ENCODE measurements at regions not wholly inside any gene's neighbourhood (a gene's known extent, or its start where the extent isn't known, plus 50 kb on each side); places are given as distances from the start of the nearest gene placed in this dataset.

- Histone ChIP-seq H3K4me3 (replicated peaks in 1 of 3; ENCODE audit: insufficient read depth in 1 of 3, low read depth in 1 of 3, low read length in 3 of 3) (no peak overlapping the region), H3K27ac (ENCODE audit: insufficient read depth, low read depth, low read length) (no peak overlapping the region), H3K4me2 (ENCODE audit: insufficient read depth, low read length) (no peak overlapping the region), H3K9me1 (replicated peaks; ENCODE audit: control insufficient read depth, extremely low read depth, insufficient read depth, low read length) (no peaks in the 10 kb centered on the region), H4K20me1 (replicated peaks; ENCODE audit: control insufficient read depth, extremely low read depth, insufficient read depth, low read length) (no peaks in the 10 kb centered on the region), H3K79me2 (ENCODE audit: control insufficient read depth, insufficient read depth, low read length) (no peaks in the 10 kb centered on the region), H3K27me3 (ENCODE audit: control insufficient read depth in 2 of 2, insufficient read depth in 2 of 2, low read length in 2 of 2) (no peaks in the 10 kb centered on the region), H3K9me3 (replicated peaks; ENCODE audit: control insufficient read depth, insufficient read depth, low read length) (peaks cover 1% of the 10 kb centered on the region), H3K36me3 (ENCODE audit: control insufficient read depth in 2 of 2, extremely low read depth in 1 of 2, insufficient read depth in 2 of 2, low read length in 2 of 2) (no peaks in the 10 kb centered on the region), H3K4me1 (ENCODE audit: control insufficient read depth, extremely low read depth, insufficient read depth, low read length) (no peaks in the 10 kb centered on the region), H2AFZ (ENCODE audit: low read depth, low read length) (no peak overlapping the region), H3K9ac (replicated peaks; ENCODE audit: extremely low read depth, insufficient read depth, low read length) (no peak overlapping the region)
- dilution Hi-C loops (cut with MboI; ENCODE audit: extremely low pct_ligation_motif_present, low sequenced_read_pairs): no loop called here
- DNase-seq (ENCODE audit: low read depth, low spot score): no peak
- BruUV-seq (replicated peaks): no TSS peak
- intact Hi-C loops (cut with micrococcal nuclease): no loop called here
- ChIA-PET CTCF (no interaction called here), POLR2A (no interaction called here)
- TF ChIP-seq EZH2 (IDR thresholded peaks at IDR 0.05; ENCODE audit: borderline replicate concordance, low read depth, low read length, severe bottlenecking): no peak
- TF ChIP-seq, protein P1, sequence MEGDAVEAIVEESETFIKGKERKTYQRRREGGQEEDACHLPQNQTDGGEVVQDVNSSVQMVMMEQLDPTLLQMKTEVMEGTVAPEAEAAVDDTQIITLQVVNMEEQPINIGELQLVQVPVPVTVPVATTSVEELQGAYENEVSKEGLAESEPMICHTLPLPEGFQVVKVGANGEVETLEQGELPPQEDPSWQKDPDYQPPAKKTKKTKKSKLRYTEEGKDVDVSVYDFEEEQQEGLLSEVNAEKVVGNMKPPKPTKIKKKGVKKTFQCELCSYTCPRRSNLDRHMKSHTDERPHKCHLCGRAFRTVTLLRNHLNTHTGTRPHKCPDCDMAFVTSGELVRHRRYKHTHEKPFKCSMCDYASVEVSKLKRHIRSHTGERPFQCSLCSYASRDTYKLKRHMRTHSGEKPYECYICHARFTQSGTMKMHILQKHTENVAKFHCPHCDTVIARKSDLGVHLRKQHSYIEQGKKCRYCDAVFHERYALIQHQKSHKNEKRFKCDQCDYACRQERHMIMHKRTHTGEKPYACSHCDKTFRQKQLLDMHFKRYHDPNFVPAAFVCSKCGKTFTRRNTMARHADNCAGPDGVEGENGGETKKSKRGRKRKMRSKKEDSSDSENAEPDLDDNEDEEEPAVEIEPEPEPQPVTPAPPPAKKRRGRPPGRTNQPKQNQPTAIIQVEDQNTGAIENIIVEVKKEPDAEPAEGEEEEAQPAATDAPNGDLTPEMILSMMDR (IDR thresholded peaks at IDR 0.05; ENCODE audit: extremely low read depth in 1 of 2, insufficient read depth in 1 of 2, low read depth in 1 of 2, low read length in 2 of 2): no peak
- TF ChIP-seq MAX (IDR thresholded peaks at IDR 0.05; ENCODE audit: insufficient read depth, insufficient read length): no peak
- TF ChIP-seq FOS (IDR thresholded peaks at IDR 0.05; ENCODE audit: borderline replicate concordance, insufficient read depth, low read length): no peak
- no peak for FAIRE-seq
These were observed 293.3 kb upstream of the MKI67 start for GRCh38 chr10:128419466-128420019.

GRCh38 chr10:128420623-128421022, 294.4 kb upstream of the MKI67 start:
- no peak for DNase-seq (ENCODE audit: low read depth, low spot score)
- Histone ChIP-seq H3K4me3 (replicated peaks in 1 of 3; ENCODE audit: insufficient read depth in 1 of 3, low read depth in 1 of 3, low read length in 3 of 3) (no peak overlapping the region), H2AFZ (ENCODE audit: low read depth, low read length) (no peak overlapping the region), H3K27ac (ENCODE audit: insufficient read depth, low read depth, low read length) (no peak overlapping the region), H3K9me1 (replicated peaks; ENCODE audit: control insufficient read depth, extremely low read depth, insufficient read depth, low read length) (no peaks in the 10 kb centered on the region), H3K9ac (replicated peaks; ENCODE audit: extremely low read depth, insufficient read depth, low read length) (no peak overlapping the region), H3K27me3 (ENCODE audit: control insufficient read depth in 2 of 2, insufficient read depth in 2 of 2, low read length in 2 of 2) (no peaks in the 10 kb centered on the region), H3K4me1 (ENCODE audit: control insufficient read depth, extremely low read depth, insufficient read depth, low read length) (no peaks in the 10 kb centered on the region), H3K79me2 (ENCODE audit: control insufficient read depth, insufficient read depth, low read length) (no peaks in the 10 kb centered on the region), H3K4me2 (ENCODE audit: insufficient read depth, low read length) (no peak overlapping the region), H3K9me3 (replicated peaks; ENCODE audit: control insufficient read depth, insufficient read depth, low read length) (peaks cover 3% of the 10 kb centered on the region), H4K20me1 (replicated peaks; ENCODE audit: control insufficient read depth, extremely low read depth, insufficient read depth, low read length) (no peaks in the 10 kb centered on the region), H3K36me3 (ENCODE audit: control insufficient read depth in 2 of 2, extremely low read depth in 1 of 2, insufficient read depth in 2 of 2, low read length in 2 of 2) (no peaks in the 10 kb centered on the region)
- intact Hi-C loops (cut with micrococcal nuclease): no loop called here
- dilution Hi-C loops (cut with MboI; ENCODE audit: extremely low pct_ligation_motif_present, low sequenced_read_pairs): no loop called here
- TF ChIP-seq JUN (IDR thresholded peaks at IDR 0.05; ENCODE audit: borderline replicate concordance, insufficient read depth, insufficient read length, low read depth) (no peak), MYC (IDR thresholded peaks at IDR 0.05; ENCODE audit: low read depth, low read length) (no peak), FOS (IDR thresholded peaks at IDR 0.05; ENCODE audit: borderline replicate concordance, insufficient read depth, low read length) (no peak), MAX (IDR thresholded peaks at IDR 0.05; ENCODE audit: insufficient read depth, insufficient read length) (no peak), POLR2AphosphoS5 (IDR thresholded peaks at IDR 0.05; ENCODE audit: insufficient read depth, low read depth, low read length) (no peak), GATA2 (IDR thresholded peaks at IDR 0.05; ENCODE audit: insufficient read depth, insufficient read length, low read depth, low read length) (no peak), POLR2A (IDR thresholded peaks at IDR 0.05; ENCODE audit: low read depth, low read length) (no peak), EZH2 (IDR thresholded peaks at IDR 0.05; ENCODE audit: borderline replicate concordance, low read depth, low read length, severe bottlenecking) (no peak)
- TF ChIP-seq, protein P1 (IDR thresholded peaks at IDR 0.05; ENCODE audit: extremely low read depth in 1 of 2, insufficient read depth in 1 of 2, low read depth in 1 of 2, low read length in 2 of 2): no peak
- CTCF ChIA-PET: no interaction called here
- no peak for FAIRE-seq
- POLR2A ChIA-PET: no interaction called here
- BruUV-seq (replicated peaks): no TSS peak
